Bronchial epithelial cell (primary cell): ENCODE measurements at regions not wholly inside any gene's neighbourhood (a gene's known extent, or its start where the extent isn't known, plus 50 kb on each side); places are given as distances from the start of the nearest gene placed in this dataset.

Experiments used
- DNase-seq: peaks from one replicate; pipeline ENCODE4 v3.0.0-alpha.2; 2010; ENCODE audit warnings: low read depth
- FAIRE-seq: peaks from 2 replicates; lab custom pipeline; 2011; peaks lifted over from hg19 to GRCh38; lab: Jason Lieb, UNC
- H3K27me3 ChIP-seq: 2 replicates; pipeline ENCODE4 v1.5.1; 2011; ENCODE audit warnings: low read length; ENCODE audit not compliant: control insufficient read depth, insufficient read depth
- H3K36me3 ChIP-seq: 2 replicates; pipeline ENCODE4 v1.5.1; 2011; ENCODE audit warnings: low read length; ENCODE audit not compliant: control insufficient read depth, insufficient read depth
- H3K4me3 ChIP-seq: 2 replicates; pipeline ENCODE4 v1.5.1; 2011; ENCODE audit warnings: mild to moderate bottlenecking, low read depth, low read length, control low read depth
- TF ChIP-seq, protein P1 (sequence below): IDR thresholded peaks from 2 replicates; pipeline ENCODE4 v1.5.1; 2011; ENCODE audit warnings: mild to moderate bottlenecking, moderate library complexity, low read length, control low read depth, inconsistent platforms; ENCODE audit not compliant: insufficient read depth, severe bottlenecking

- TF ChIP-seq, protein P1, sequence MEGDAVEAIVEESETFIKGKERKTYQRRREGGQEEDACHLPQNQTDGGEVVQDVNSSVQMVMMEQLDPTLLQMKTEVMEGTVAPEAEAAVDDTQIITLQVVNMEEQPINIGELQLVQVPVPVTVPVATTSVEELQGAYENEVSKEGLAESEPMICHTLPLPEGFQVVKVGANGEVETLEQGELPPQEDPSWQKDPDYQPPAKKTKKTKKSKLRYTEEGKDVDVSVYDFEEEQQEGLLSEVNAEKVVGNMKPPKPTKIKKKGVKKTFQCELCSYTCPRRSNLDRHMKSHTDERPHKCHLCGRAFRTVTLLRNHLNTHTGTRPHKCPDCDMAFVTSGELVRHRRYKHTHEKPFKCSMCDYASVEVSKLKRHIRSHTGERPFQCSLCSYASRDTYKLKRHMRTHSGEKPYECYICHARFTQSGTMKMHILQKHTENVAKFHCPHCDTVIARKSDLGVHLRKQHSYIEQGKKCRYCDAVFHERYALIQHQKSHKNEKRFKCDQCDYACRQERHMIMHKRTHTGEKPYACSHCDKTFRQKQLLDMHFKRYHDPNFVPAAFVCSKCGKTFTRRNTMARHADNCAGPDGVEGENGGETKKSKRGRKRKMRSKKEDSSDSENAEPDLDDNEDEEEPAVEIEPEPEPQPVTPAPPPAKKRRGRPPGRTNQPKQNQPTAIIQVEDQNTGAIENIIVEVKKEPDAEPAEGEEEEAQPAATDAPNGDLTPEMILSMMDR, result no peak
- FAIRE-seq, result no peak
- H3K27me3 ChIP-seq, result no peaks in the 10 kb centered on the region
- peak; percentile 33 for DNase-seq
- H3K4me3 ChIP-seq, result no peak overlapping the region
- no peaks in the 10 kb centered on the region for H3K36me3 ChIP-seq
Measured at GRCh38 chr11:30741039-30741550, 154.9 kb upstream of the MPPED2 start.

DNA sequence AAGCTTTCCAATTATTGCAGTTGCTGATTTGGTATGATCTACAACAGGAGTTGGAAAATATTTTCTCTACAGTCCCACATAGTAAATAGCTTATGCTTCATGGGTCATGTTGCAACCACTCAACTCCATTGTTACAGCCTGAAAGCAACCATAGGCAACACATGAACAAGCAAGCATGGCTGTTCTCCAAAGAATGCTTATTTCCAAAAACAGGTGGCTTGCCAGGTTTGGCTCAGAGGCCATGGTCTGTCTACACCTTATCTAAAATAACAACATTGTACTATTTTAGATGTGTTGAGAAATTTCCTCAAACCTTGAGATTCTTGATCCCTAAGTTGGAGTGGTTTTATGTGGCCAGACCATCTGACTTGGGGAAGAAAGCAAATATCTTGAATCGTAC is 153.9 kb upstream of the MPPED2 start:
- FAIRE-seq, result no peak
- H3K27me3 ChIP-seq, result no peaks in the 10 kb centered on the region
- TF ChIP-seq, protein P1, result no peak
- H3K4me3 ChIP-seq, result no peak overlapping the region
- no peaks in the 10 kb centered on the region for H3K36me3 ChIP-seq
- no peak for DNase-seq

GRCh38 chr11:30735946-30736345 is 149.8 kb upstream of the MPPED2 start:
- Histone ChIP-seq H3K4me3 (no peak overlapping the region), H3K27me3 (no peaks in the 10 kb centered on the region), H3K36me3 (no peaks in the 10 kb centered on the region)
- no peak for DNase-seq
- TF ChIP-seq, protein P1, result no peak
- no peak for FAIRE-seq

DNA sequence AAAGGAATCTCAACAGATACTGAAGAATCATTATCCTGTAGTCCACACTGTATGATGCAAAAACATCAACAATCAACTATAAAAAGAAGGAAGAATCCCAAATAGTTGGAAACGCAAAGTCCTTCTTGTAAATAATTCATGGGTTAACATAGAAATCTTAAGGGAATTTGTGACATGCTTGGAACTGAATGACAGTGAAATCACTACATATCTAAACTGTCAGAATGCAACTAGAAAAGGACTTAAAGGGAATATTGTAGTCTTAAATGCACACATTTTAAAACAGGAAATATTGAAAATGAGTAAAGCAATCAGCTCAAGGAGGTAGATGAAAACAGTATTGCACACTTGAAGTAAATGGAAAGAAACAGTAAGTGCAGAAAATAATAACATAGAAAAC is 147.6 kb upstream of the MPPED2 start:
- Histone ChIP-seq H3K4me3 (no peak overlapping the region), H3K27me3 (no peaks in the 10 kb centered on the region), H3K36me3 (no peaks in the 10 kb centered on the region)
- no peak for DNase-seq
- TF ChIP-seq, protein P1, result no peak
- FAIRE-seq, result no peak

DNA sequence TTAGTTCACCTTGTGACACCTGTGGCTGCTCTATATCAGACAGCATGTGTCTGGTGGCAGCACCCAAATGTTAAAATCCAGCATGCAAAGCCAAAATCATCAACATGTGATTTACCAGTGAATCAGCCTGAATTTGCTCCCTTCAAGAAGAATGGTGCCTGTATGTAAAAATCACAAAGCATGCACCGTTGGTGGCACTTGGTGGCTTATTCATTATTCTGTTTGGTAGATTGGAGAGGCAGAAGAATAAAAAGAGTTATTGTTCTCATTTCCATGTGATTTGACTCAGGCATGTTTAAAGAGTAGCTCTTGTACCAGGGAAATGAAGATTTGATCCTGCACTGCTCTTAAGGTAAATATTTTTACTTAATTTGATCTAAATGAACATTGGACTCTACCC is 143.9 kb upstream of the MPPED2 start:
- Histone ChIP-seq H3K4me3 (no peak overlapping the region), H3K36me3 (no peaks in the 10 kb centered on the region), H3K27me3 (no peaks in the 10 kb centered on the region)
- no peak for DNase-seq
- FAIRE-seq, result no peak
- TF ChIP-seq, protein P1, result no peak

DNA sequence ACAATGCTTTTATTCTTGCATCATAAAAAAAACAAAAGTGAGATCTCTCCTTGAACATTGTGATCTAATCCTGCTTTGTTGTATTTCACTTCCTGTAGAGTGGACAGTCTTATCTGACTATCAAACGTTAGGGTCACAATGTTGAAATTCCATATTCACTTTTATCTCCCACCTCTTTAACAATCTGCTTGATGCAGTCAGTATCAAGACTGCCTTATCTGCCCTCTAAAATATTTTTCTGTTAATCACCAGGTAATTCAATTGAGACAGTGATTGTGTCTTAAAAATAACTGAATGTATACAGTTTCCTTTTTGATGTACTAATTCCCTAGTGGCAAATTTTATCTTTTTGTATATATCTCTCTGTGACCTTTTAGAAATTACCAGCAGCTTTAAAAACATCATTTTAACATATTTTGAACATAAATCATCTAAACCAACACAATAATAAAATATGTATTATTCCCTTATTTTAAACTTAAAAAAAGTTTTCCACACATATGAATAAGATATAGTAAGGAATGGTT is 143.1 kb upstream of the MPPED2 start:
- FAIRE-seq, result no peak
- H3K36me3 ChIP-seq, result no peaks in the 10 kb centered on the region
- no peak overlapping the region for H3K4me3 ChIP-seq
- no peaks in the 10 kb centered on the region for H3K27me3 ChIP-seq
- DNase-seq, result no peak
- TF ChIP-seq, protein P1, result no peak
